ENCODE measurements at regions not wholly inside any gene's neighbourhood (a gene's known extent, or its start where the extent isn't known, plus 50 kb on each side); places are given as distances from the start of the nearest gene placed in this dataset.

DNA sequence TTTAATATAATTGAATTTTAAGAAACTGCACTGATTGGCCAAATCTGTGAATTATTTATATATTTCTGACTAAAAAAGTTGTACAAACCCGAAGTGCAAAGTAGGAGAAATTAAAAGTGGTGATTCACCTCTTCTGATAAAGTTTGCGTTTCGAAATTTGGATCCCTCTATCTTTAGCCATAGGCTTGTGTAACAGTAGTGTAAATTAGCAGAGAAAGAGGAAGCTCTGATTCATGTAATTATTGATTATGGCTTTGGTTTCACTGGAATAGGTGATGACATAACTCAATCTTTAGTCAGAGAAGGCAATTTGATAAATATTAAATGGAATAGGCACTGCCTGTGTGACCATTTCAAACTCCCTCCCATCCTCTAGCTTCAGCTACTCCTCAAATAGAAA is 717.8 kb upstream of the PCDH7 start:
- CTCF ChIA-PET, result no interaction called here
- DNase-seq (ENCODE audit: low spot score), result no peak
- no peak overlapping the region for H3K27ac ChIP-seq
- POLR2A ChIA-PET (ENCODE audit: low non-redundant PET), result no interaction called here
- no peak for TF ChIP-seq CTCF (conservative IDR thresholded peaks at IDR 0.05; ENCODE audit: low read depth)

DNA sequence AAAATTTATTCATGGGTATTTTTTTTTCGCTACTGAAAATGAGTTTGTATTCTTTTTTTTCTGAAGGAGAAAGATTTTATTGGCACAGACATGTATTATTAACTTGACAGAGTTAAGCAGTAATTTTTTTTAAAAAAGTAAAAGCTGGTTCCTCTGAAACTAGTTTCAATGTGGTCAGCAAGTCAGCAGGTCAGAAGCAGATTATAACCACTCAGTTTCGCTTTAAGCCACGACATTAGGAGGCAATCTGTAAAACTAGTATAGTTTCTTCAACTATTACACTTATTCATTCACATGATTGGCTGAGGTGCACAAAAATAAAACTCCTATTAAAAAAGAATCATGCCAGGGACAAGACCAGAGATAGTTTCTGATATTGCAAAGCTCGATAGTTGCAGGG is 714.2 kb upstream of the PCDH7 start:
- no peak for DNase-seq (ENCODE audit: low spot score)
- ChIA-PET POLR2A (ENCODE audit: low non-redundant PET) (no interaction called here), CTCF (no interaction called here)
- no peak for TF ChIP-seq CTCF (conservative IDR thresholded peaks at IDR 0.05; ENCODE audit: low read depth)
- no peak overlapping the region for H3K27ac ChIP-seq

DNA sequence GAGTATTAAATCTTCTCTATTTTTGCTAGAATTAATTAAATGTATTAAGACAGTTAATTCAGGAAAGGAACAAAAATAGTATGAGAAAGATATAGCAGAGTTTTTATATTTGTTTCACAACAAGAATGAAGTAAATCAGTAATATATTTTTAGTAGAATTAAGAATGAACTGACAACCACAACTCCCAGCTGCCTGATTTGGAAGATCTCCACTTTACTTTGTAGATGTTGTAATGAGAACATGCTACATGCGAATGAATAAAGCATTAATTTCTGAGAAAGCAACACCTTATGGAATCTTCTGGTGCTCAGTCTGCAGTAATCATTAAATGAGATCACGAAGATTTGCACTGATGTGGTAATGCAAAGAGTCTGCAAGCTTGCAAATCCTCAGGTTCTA is 695.6 kb upstream of the PCDH7 start:
- TF ChIP-seq CTCF (conservative IDR thresholded peaks at IDR 0.05; ENCODE audit: low read depth), result no peak
- DNase-seq (ENCODE audit: low spot score), result no peak
- ChIA-PET POLR2A (ENCODE audit: low non-redundant PET) (no interaction called here), CTCF (no interaction called here)
- no peak overlapping the region for H3K27ac ChIP-seq

GRCh38 chr4:30028826-30029225 is 691.3 kb upstream of the PCDH7 start:
- ChIA-PET CTCF (no interaction called here), POLR2A (ENCODE audit: low non-redundant PET) (no interaction called here)
- TF ChIP-seq CTCF (conservative IDR thresholded peaks at IDR 0.05; ENCODE audit: low read depth), result no peak
- DNase-seq (ENCODE audit: low spot score), result no peak
- H3K27ac ChIP-seq, result no peak overlapping the region

DNA sequence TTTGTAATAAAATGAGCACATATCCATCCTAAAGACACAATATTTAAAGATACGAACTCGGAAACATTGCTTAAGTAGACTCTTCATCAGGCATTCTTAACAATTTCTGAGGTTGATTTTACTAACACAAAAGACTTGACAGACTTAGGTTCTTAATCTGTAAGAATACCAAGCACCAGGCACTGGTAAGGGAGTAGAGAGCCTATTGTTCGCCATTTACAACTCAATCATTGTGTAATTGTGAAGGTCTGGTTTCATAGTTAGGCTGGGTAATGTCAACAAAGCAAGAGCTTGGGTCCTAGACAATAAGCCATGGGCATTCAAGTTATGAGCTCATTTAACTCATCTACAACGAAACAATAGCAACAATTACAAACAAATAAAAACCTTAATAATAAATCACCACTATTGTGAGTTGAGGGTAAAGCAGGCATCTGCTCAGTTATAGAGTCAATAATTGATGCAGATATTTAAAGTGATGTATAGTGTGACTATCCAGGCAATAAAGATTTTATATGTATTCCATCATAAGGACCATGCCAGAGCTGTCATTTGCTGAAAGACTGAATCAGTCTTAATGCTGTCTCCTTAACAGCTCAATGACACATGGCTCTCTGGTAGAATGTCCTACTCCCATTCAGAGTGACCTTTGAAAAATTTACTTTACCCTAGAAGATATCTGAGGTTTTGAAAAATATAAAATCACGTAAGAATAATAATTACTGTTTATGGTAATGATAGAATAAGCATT is 664.0 kb upstream of the PCDH7 start:
- ChIA-PET POLR2A (ENCODE audit: low non-redundant PET) (no interaction called here), CTCF (no interaction called here)

GRCh38 chr4:30068234-30068633 is 651.9 kb upstream of the PCDH7 start:
- H3K27ac ChIP-seq, result no peak overlapping the region
- DNase-seq (ENCODE audit: low spot score), result no peak
- ChIA-PET CTCF (no interaction called here), POLR2A (ENCODE audit: low non-redundant PET) (no interaction called here)
- no peak for TF ChIP-seq CTCF (conservative IDR thresholded peaks at IDR 0.05; ENCODE audit: low read depth)

More for the DNA sequence above, 664.0 kb upstream of the PCDH7 start:
- H3K27ac ChIP-seq, result no peak overlapping the region
- DNase-seq (ENCODE audit: low spot score), result no peak
- no peak for TF ChIP-seq CTCF (conservative IDR thresholded peaks at IDR 0.05; ENCODE audit: low read depth)

All from RWPE1 (cell line).